ENCODE measurements at regions not wholly inside any gene's neighbourhood (a gene's known extent, or its start where the extent isn't known, plus 50 kb on each side); places are given as distances from the start of the nearest gene placed in this dataset.

- no peak for TF ChIP-seq CTCF (IDR thresholded peaks at IDR 0.05)
- TF ChIP-seq POLR2A (IDR thresholded peaks at IDR 0.05) = no peak
- TF ChIP-seq POLR2AphosphoS5 (IDR thresholded peaks at IDR 0.05) = no peak
These were observed 503.0 kb upstream of the MYT1L start for GRCh38 chr2:2834105-2834504.
